NCI-H526 treated with DMSO at 0.1 percent for 48 hours (cell line): ENCODE measurements at regions not wholly inside any gene's neighbourhood (a gene's known extent, or its start where the extent isn't known, plus 50 kb on each side); places are given as distances from the start of the nearest gene placed in this dataset.
"Not testable (repeated sequence)": the region's sequence is repeated elsewhere in the genome, so short reads cannot be mapped to it uniquely, and the experiment has no call there.

Source experiments
- DNase-seq: peaks from one replicate; lab custom pipeline; 2025; lab: John Stamatoyannopoulos, UW

DNA sequence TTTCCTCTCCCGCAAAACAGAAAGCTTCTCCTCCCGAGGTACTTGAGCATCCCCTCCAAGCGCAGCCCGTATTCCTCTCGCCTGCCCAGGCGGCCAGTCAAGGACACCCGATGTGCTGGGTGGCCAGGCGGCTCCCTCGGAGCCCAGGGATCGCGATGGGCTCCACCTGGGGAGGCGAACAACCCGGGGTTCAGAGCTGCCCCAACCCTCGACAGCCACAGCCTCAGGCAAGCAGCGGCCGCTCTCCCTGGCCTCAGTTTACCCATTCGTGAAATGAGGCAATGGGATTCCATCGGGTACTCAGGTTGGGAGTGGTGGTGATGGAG lies 147.4 kb downstream of the CYP26A1 start:
- DNase-seq: no peak

- no peak for DNase-seq
Measured at GRCh38 chr10:93221521-93221920, 147.8 kb downstream of the CYP26A1 start.

DNA sequence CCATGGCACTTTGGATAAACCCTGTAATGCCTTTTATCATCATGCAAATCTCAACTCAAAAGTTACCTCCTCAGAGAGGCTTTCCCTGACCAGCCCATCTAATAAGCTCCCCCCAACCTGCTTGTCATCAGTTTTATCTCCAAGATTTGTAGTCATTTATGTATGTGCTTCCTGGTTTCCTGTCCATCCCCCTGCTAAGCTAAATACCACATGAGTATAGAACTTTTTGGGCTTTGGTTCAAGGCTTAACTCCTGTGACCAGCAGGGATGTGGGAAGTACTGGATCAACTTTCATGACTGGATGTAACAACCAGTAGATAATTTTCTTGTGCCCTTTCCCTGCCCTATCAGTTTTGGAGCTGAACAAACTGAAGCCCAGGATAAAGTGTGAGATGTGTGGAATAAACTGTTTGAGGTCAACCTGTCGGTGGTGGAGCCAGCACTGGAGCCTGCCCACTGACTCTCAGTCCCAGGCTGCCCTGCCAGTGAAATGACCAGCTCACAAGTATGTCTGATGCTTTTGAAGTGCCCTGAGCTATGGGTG lies 148.6 kb downstream of the CYP26A1 start:
- no peak for DNase-seq

- no peak for DNase-seq
Measured at GRCh38 chr10:93222876-93223275, 149.2 kb downstream of the CYP26A1 start.

DNA sequence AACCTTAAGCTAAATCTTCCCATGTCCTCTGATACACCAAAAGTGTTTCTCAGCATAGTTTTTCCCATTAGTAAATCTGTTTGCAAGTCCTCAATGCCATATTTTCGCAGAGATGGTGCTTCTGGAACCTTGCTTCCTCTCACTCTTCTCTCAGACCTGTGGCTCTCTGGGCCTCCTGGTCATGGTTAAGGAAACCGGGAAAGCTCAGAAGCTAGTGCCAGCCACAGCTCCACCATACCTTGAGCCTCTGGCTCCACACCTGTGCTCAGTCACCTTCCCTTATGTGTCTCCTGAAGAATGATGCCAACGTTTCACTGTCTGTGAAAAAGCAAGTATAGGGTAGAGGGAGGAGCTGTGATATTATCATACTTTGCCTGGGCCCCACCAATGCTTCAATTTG lies 149.6 kb downstream of the CYP26A1 start:
- no peak for DNase-seq

DNA sequence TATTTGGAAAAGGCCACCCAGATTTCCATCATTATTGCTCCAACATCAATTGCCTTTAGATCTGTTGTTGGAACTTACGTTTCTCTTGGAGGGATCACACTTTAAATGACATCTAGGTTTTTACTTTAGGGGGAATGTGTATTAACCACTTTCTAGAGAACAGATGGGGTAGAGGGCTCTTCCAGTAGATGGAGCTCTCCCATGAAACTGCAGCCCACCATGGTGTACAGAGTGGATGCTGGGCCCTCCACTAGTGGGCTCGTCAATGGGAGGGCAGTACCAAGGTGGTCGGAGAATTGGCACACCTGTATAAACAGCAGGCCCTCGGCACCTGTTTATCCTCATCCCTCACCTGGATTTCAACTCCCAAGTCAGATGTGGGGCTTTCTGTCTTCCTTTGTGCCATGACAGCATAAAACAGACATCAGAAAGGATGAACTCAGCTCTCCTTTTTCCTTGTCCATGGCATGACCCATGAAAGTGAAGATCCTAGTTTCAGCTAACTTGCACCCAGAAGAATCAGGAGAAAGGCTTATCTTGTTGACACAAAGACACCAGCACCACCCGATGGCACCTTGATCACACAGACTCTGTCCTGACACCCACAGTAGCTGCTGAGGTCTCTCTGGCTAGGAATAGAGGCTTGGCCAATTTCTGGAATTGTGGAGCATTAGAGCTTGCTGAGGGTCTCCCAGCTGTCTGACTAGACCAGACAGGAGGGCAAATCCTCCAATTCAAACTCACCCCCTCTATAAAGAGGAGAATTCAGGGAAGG lies 150.5 kb downstream of the CYP26A1 start:
- DNase-seq: no peak

DNA sequence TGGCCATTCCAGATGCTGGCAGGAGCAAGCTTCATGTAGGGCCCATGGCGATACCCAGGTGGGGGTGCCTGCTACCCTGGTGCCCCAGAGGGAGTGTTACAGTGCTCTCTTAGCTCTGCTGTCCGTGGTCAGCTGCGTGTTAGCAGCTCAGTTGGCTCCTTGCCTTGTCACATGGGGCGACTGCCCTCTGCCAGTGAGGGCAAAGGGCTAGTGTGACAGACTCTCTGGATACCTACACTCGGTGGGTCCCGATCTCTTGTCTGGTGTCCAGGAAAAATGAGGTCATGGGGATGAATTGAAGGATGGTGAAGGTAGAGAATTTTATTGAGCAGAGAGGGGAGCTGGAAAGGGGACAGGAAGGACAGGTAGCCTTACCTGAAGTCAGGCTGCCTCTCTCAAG lies 152.2 kb downstream of the CYP26A1 start:
- DNase-seq: no peak

DNA sequence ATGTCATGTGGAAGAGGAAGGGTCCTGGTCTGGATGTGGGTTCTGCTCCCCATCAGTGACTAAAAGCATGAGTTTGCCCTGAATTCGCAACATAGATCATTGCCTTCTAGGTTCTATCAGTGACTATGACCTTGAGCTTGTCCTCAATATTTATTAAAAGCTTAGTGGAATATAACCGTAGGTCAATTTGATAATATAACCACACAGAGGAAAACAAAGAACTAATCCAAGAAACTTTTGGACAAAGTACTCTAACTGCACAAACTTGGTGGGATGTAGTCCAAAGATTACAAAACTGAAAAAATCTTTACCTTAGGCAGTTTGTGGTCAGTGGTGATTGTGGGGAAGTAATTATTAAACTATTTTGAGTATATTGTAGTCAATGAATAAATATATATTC lies 152.9 kb downstream of the CYP26A1 start:
- no peak for DNase-seq

- not testable (repeated sequence) for DNase-seq
Measured at GRCh38 chr10:93230596-93230995, 156.9 kb downstream of the CYP26A1 start.

DNA sequence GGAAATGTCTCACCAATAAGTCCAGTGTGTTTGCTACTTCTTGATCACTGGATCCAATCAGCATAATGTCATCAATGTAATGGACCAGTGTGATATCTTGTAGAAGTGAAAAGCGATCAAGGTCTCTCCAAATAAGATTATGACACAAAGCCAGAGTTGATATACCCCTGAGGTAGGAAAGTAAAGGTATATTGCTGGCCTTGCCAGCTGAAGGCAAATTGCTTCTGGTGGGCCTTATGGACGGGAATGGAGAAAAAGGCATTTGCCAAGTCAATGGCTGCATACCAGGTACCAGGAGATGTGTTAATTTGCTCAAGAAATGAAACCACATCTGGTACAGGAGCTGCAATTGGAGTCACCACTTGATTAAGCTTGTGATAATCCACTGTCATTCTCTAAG lies 158.5 kb downstream of the CYP26A1 start:
- not testable (repeated sequence) for DNase-seq

DNA sequence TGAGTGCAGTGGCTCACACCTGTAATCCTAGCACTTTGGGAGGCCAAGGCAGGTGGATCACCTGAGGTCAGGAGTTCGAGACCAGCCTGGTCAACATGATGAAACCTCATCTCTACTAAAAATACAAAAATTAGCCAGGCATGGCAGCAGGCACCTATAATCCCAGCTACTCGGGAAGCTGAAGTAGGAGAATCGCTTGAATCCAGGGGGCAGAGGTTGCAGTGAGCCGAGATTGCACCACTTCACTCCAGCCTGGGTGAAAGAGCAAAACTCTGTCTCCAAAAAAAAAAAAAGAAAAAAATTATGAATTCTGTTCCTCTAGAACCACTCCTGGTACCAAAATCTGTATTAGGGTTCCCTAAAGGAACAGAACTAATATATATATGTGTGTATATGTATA lies 161.2 kb downstream of the CYP26A1 start:
- DNase-seq: not testable (repeated sequence)

- DNase-seq: no peak
Measured at GRCh38 chr10:93235686-93236085, 162.0 kb downstream of the CYP26A1 start.

GRCh38 chr10:93236393-93237040 lies 162.8 kb downstream of the CYP26A1 start:
- DNase-seq: no peak

- DNase-seq: no peak
Measured at GRCh38 chr10:93245147-93245546, 171.5 kb downstream of the CYP26A1 start.

DNA sequence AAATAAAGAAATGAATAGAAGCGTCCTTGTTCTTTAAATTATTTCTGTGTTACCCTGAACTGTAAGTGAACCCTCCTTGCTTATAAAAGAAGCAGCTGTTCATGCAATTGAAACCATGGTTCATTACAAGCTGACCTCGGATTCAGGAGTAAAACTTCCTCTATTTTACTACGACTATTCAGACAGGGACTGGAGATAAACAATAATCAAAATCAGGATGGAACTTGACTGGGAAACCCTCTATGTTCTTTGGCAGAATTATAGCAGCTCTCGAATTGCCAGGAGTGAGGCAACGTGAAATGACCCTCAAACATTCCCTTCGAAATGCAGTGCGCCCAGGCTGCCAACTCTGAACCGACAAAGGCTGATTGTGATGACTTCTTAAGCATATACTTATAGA lies 172.1 kb downstream of the CYP26A1 start:
- DNase-seq: no peak

DNA sequence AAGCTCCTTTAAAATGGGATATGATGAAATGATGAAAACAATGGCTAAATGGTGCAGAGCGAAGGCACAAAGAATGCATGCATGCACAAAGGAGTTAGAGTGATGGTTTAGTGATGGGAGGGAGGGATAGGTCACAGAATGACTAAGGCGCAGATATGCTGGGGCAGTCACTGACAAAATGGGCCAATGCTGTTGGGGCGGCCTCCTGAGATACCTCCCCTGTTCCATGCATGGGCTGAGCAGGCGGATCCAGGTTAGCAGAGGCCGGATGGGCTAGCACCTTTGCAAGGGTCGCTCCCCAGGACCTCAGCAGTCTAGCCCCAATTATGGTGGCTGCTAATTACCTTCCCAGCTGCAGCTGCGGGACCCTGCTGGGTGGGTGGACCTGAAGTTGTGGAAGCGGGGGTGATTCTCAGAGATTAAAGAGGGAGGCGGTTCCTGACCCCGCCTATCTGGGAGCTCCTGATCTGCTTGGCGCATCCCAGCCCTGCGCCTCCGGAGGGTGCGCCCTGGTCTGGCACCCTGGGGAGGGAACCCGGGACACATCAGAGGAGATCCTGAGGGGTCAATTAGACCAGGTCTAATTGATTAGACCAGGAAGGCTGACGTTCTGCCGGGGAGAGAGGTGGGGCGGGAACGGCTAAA lies 175.0 kb downstream of the CYP26A1 start:
- DNase-seq: no peak

GRCh38 chr10:93250010-93250409 lies 176.3 kb downstream of the CYP26A1 start:
- DNase-seq: no peak

DNA sequence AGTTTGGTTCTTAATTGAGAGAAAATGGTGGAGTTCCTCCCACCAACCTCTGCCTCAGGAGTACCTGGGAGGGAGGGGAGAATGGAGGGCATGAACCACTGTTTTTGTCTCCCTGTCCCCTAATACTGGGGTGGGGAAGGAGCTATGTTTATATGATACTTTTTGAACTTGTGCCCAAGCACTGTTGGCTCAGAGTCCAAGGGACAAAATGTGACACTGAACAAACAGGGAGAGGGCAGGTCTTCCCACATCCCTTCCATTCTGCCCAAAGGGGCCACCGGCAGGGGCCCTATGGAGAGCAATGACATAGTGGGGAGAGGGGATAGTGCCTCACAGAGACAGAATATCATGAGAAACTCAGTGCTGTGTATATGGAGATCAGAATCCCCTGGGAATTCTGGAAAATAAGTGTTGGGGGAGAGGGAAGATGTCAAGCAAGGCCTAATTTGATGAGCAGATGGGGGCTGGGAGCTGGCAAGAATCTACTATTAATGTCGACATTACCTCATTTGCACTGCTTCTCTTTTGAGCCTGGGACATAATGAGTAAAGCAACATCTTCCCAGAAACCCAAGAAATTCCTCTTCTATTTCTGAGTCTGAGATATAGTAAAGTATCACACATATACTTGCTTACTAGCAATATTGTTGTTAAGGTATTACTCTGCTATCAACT lies 180.6 kb downstream of the CYP26A1 start:
- no peak for DNase-seq

DNA sequence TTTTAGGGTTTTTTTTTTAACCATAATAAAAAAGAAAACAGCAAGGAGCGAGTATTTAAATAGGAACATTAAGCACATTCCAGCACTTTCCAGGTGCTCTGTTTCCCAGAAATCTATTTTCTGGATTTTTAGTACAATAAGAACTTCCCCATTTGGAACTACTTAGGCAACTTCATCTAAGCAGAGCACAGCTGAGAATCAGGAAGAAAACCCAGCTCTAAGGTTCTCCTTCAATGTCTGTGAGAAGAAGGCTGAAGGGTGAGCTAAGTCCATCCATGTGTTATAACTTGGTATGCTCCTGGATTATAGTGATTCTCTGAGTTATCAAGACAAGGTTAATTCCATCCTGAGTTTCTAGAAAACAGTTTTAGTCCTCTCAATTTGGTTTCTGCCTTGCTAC lies 181.9 kb downstream of the CYP26A1 start:
- DNase-seq: no peak
